Smooth muscle cell (in vitro differentiated cells): ENCODE measurements at regions not wholly inside any gene's neighbourhood (a gene's known extent, or its start where the extent isn't known, plus 50 kb on each side); places are given as distances from the start of the nearest gene placed in this dataset.

ENCODE experiments used
- DNase-seq: peaks from one replicate; lab custom pipeline; 2025; ENCODE audit not compliant: unreplicated experiment; lab: John Stamatoyannopoulos, UW
- H2AFZ ChIP-seq: fragments of 200-600 bp; sonication (generic); 2 replicates; pipeline ENCODE4 v1.6.0; 2016; ENCODE audit warnings: antibody characterized with exemption, low read depth, mild to moderate bottlenecking
- H3F3A ChIP-seq: fragments of 200-600 bp; sonication (generic); 2 replicates; pipeline ENCODE4 v1.6.0; 2017; ENCODE audit warnings: antibody characterized with exemption, low read depth
- H3K27ac ChIP-seq: fragments of 200-600 bp; sonication (generic); 2 replicates; pipeline ENCODE4 v1.5.1; 2016; ENCODE audit warnings: low read depth, mild to moderate bottlenecking
- H3K27me3 ChIP-seq: fragments of 200-600 bp; sonication (generic); 2 replicates; pipeline ENCODE4 v1.6.1; 2016; ENCODE audit warnings: low read depth, mild to moderate bottlenecking
- H3K36me3 ChIP-seq: fragments of 200-600 bp; sonication (generic); 2 replicates; pipeline ENCODE4 v1.5.1; 2016; ENCODE audit warnings: low read depth
- H3K4me1 ChIP-seq: fragments of 200-600 bp; sonication (generic); 2 replicates; pipeline ENCODE4 v1.5.1; 2016; ENCODE audit warnings: low read depth
- H3K4me2 ChIP-seq: fragments of 200-600 bp; sonication (generic); 2 replicates; pipeline ENCODE4 v1.6.0; 2016; ENCODE audit warnings: mild to moderate bottlenecking
- H3K4me3 ChIP-seq: fragments of 200-600 bp; sonication (generic); 2 replicates; pipeline ENCODE4 v1.5.1; 2016; ENCODE audit warnings: mild to moderate bottlenecking
- H3K79me2 ChIP-seq: fragments of 200-600 bp; sonication (generic); 2 replicates; pipeline ENCODE4 v1.6.0; 2016; ENCODE audit warnings: low read depth, mild to moderate bottlenecking
- H3K9ac ChIP-seq: fragments of 200-600 bp; sonication (generic); 2 replicates; pipeline ENCODE4 v1.6.0; 2016; ENCODE audit warnings: low read depth
- H3K9me3 ChIP-seq: fragments of 200-600 bp; sonication (generic); replicated peaks from 2 replicates; pipeline ENCODE4 v1.5.1; 2016; ENCODE audit warnings: low read depth
- H4K20me1 ChIP-seq: fragments of 200-600 bp; sonication (generic); 2 replicates; pipeline ENCODE4 v1.6.0; 2016; ENCODE audit warnings: low read depth
- CTCF ChIP-seq: fragments of 200-600 bp; sonication (generic); IDR thresholded peaks from 2 replicates; pipeline ENCODE4 v1.5.1; 2017; ENCODE audit warnings: borderline replicate concordance, mild to moderate bottlenecking, antibody characterized with exemption; ENCODE audit not compliant: insufficient read depth, poor library complexity, severe bottlenecking
- WGBS: methylation state at CpG from one replicate; pipeline ENCODE4 v1.1.7; 2016; ENCODE audit warnings: low lambda C conversion rate; 5-methylcytosine and 5-hydroxymethylcytosine counted together

DNA sequence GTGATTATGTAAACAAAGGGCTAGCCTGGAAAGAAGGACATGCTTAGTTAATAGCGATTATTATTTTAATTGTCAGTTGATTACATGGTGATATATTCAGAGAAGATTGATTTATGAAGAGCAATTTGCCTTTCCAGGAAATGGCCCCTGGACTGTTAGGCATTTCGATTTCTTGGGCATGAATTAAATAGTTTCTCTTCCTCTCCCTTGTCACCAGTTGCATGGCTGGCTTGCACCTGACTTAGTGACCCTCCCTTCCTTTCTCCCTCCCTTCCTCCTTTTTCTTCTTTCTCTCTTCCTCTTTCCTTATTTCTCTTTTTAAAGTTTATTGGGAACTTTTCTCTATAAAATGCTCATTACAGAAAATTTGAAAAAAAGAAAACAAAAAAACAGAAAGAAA is 235.4 kb downstream of the CDC5L start:
- no peak for TF ChIP-seq CTCF
- H3K9me3 ChIP-seq, result no peaks in the 10 kb centered on the region
- H3K4me1 ChIP-seq, result peaks cover 3% of the 10 kb centered on the region
- 91% methylated on average over 2 of the region's 2 CpGs for WGBS
- no peak overlapping the region for H3K4me2 ChIP-seq
- no peak overlapping the region for H3K4me3 ChIP-seq
- H3K79me2 ChIP-seq, result no peaks in the 10 kb centered on the region
- no peaks in the 10 kb centered on the region for H3K27me3 ChIP-seq
- H3K36me3 ChIP-seq, result no peaks in the 10 kb centered on the region
- no peak overlapping the region for H2AFZ ChIP-seq
- H3F3A ChIP-seq, result no peaks in the 10 kb centered on the region
- H4K20me1 ChIP-seq, result no peaks in the 10 kb centered on the region
- H3K9ac ChIP-seq, result no peak overlapping the region
- H3K27ac ChIP-seq, result no peak overlapping the region
- no peak for DNase-seq

DNA sequence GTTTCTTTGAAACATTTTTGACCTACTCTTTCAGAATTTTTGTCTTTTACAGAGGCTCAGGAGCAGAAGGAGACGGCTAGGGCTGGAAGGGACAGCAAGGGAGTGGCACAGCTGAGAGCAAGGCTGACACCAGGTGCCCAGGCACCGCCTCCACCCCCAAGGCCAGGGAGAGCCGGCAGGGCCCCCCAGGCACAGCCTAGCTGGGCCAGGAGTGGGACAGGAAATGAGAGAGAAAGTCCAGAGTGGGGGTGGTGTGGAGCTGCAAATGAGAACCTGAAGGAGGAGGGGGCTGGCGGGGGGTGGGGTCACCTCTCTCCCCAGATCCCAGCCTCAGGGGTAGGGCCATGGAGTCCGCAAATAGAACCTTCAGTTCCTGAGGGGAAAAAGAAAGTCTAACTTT is 236.7 kb downstream of the CDC5L start:
- H3K79me2 ChIP-seq, result no peaks in the 10 kb centered on the region
- H3F3A ChIP-seq, result no peaks in the 10 kb centered on the region
- no peak overlapping the region for H3K27ac ChIP-seq
- no peak for DNase-seq
- peaks cover 3% of the 10 kb centered on the region for H3K4me1 ChIP-seq
- no peaks in the 10 kb centered on the region for H3K36me3 ChIP-seq
- H2AFZ ChIP-seq, result no peak overlapping the region
- H4K20me1 ChIP-seq, result no peaks in the 10 kb centered on the region
- H3K4me2 ChIP-seq, result no peak overlapping the region
- no peak overlapping the region for H3K9ac ChIP-seq
- no peaks in the 10 kb centered on the region for H3K27me3 ChIP-seq
- 62% methylated on average over 4 of the region's 5 CpGs for WGBS
- no peak overlapping the region for H3K4me3 ChIP-seq
- no peak for TF ChIP-seq CTCF
- H3K9me3 ChIP-seq, result no peaks in the 10 kb centered on the region

- H3K36me3 ChIP-seq, result no peaks in the 10 kb centered on the region
- H3K9me3 ChIP-seq, result no peaks in the 10 kb centered on the region
- no peaks in the 10 kb centered on the region for H3F3A ChIP-seq
- peak overlapping the region; percentile 21 for H2AFZ ChIP-seq
- H3K4me1 ChIP-seq, result peaks cover 3% of the 10 kb centered on the region
- no peak overlapping the region for H3K27ac ChIP-seq
- DNase-seq, result no peak
- no peak overlapping the region for H3K4me3 ChIP-seq
- H3K9ac ChIP-seq, result no peak overlapping the region
- H3K4me2 ChIP-seq, result no peak overlapping the region
- WGBS, result 36% methylated on average over 8 of the region's 8 CpGs
- no peaks in the 10 kb centered on the region for H4K20me1 ChIP-seq
- H3K27me3 ChIP-seq, result no peaks in the 10 kb centered on the region
- no peaks in the 10 kb centered on the region for H3K79me2 ChIP-seq
- no peak for TF ChIP-seq CTCF
These were observed 237.5 kb downstream of the CDC5L start for GRCh38 chr6:44624936-44625573.

DNA sequence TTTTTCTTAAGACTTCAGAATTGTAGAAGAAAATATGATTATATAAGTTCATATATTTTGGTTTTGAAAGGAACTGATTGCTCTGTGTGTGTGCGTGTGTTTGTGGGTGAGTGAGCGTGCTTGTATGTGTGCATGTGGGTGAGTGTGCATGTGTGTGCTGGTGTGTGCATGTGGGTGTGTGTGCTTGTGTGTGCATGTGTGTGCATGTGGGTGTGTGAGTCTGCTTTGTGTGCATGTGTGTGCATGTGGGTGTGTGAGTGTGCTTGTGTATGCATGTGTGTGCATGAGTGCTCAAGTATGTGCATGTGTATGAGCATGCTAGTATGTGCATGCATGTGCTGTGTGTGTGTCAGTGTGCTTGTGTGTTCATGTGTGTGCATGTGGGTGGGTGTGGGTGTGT is 238.5 kb downstream of the CDC5L start:
- H3F3A ChIP-seq, result no peaks in the 10 kb centered on the region
- no peaks in the 10 kb centered on the region for H3K9me3 ChIP-seq
- no peak overlapping the region for H3K9ac ChIP-seq
- DNase-seq, result no peak
- H3K4me3 ChIP-seq, result no peak overlapping the region
- no peak overlapping the region for H2AFZ ChIP-seq
- H3K4me1 ChIP-seq, result peaks cover 3% of the 10 kb centered on the region
- TF ChIP-seq CTCF, result no peak
- no peak overlapping the region for H3K4me2 ChIP-seq
- H3K27me3 ChIP-seq, result no peaks in the 10 kb centered on the region
- no peaks in the 10 kb centered on the region for H3K79me2 ChIP-seq
- H4K20me1 ChIP-seq, result no peaks in the 10 kb centered on the region
- H3K36me3 ChIP-seq, result no peaks in the 10 kb centered on the region
- 98% methylated on average over 2 of the region's 2 CpGs for WGBS
- no peak overlapping the region for H3K27ac ChIP-seq
